ENCODE measurements at regions not wholly inside any gene's neighbourhood (a gene's known extent, or its start where the extent isn't known, plus 50 kb on each side); places are given as distances from the start of the nearest gene placed in this dataset.

DNA sequence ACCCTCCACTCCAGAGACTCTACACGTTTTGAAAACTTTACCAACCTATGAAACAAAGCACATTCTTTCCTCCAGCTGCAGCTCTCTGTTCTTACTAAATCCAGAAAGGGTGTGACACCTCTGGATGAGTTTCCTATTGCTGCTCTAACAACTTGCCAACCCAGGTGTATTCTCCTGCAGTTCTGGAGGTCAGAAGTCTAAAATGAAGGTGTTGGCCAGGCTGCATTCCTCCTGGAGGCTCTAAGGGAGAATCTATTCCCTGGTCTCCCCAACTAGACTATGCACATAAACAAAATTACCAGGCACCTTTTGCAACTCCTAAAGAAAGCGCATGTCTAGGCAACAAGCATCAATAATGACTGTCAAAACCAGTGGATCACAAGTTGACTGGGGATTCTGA, 128.8 kb downstream of the NUFIP1 start:
- TF ChIP-seq, protein P1, sequence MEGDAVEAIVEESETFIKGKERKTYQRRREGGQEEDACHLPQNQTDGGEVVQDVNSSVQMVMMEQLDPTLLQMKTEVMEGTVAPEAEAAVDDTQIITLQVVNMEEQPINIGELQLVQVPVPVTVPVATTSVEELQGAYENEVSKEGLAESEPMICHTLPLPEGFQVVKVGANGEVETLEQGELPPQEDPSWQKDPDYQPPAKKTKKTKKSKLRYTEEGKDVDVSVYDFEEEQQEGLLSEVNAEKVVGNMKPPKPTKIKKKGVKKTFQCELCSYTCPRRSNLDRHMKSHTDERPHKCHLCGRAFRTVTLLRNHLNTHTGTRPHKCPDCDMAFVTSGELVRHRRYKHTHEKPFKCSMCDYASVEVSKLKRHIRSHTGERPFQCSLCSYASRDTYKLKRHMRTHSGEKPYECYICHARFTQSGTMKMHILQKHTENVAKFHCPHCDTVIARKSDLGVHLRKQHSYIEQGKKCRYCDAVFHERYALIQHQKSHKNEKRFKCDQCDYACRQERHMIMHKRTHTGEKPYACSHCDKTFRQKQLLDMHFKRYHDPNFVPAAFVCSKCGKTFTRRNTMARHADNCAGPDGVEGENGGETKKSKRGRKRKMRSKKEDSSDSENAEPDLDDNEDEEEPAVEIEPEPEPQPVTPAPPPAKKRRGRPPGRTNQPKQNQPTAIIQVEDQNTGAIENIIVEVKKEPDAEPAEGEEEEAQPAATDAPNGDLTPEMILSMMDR (IDR thresholded peaks at IDR 0.05 in 4 of 5, conservative IDR thresholded peaks at IDR 0.05 in 1 of 5): no peak
- TF ChIP-seq POLR2A (IDR thresholded peaks at IDR 0.05): no peak
